IMR-90 (cell line): ENCODE measurements at regions not wholly inside any gene's neighbourhood (a gene's known extent, or its start where the extent isn't known, plus 50 kb on each side); places are given as distances from the start of the nearest gene placed in this dataset.

Source experiments
- ATAC-seq: fragments of 200-7000 bp; cut with Tn5 transposase; 2 replicates; pipeline ENCODE4 v1.9.1; 2020; ENCODE audit warnings: low read depth, mild to moderate bottlenecking, moderate library complexity
- BruUV-seq: library from RNA; stranded (reverse); fragments of 400-500 nt; replicated peaks from 2 replicates; lab custom pipeline; 2021; lab: Mats Ljungman, UMichigan
- CTCF ChIA-PET: fragments of 300-600 bp; formaldehyde crosslinking; extraction: SDS; loops from one replicate; lab custom pipeline; 2021; ENCODE audit warnings: antibody characterized with exemption; lab: Yijun Ruan, JAX
- POLR2A ChIA-PET: fragments of 300-600 bp; sonication (Branson Sonifier 250); formaldehyde crosslinking; loops from one replicate; lab custom pipeline; 2022; ENCODE audit warnings: antibody characterized with exemption; ENCODE audit not compliant: unreplicated experiment; lab: Charles Lee
- DNase-seq: peaks from one replicate; pipeline ENCODE4 v3.0.0; 2013
- H2AFZ ChIP-seq: replicated peaks from 2 replicates; pipeline ENCODE3; 2013; ENCODE audit warnings: low read length, mild to moderate bottlenecking; ENCODE audit not compliant: poor library complexity
- H2AK5ac ChIP-seq: 2 replicates; pipeline ENCODE4 v1.6.1; 2013; ENCODE audit warnings: low read depth, low read length, inconsistent platforms
- H2AK9ac ChIP-seq: replicated peaks from 2 replicates; pipeline ENCODE3; 2013; ENCODE audit warnings: mild to moderate bottlenecking, low read depth, low read length, moderate library complexity; ENCODE audit not compliant: poor library complexity
- H2BK120ac ChIP-seq: 2 replicates; pipeline ENCODE4 v1.6.1; 2013; ENCODE audit warnings: low read depth, low read length, inconsistent platforms
- H2BK15ac ChIP-seq: 3 replicates; pipeline ENCODE4 v1.6.1; 2013; ENCODE audit warnings: low read depth, low read length, inconsistent platforms
- H2BK20ac ChIP-seq: 2 replicates; pipeline ENCODE4 v1.6.1; 2013; ENCODE audit warnings: low read depth, mild to moderate bottlenecking, inconsistent platforms, low read length, moderate library complexity
- H2BK5ac ChIP-seq: 2 replicates; pipeline ENCODE4 v1.6.1; 2013; ENCODE audit warnings: mild to moderate bottlenecking, low read depth, low read length, inconsistent platforms; ENCODE audit not compliant: poor library complexity, severe bottlenecking
- H3K14ac ChIP-seq: replicated peaks from 2 replicates; pipeline ENCODE4 v1.6.1; 2013; ENCODE audit warnings: low read depth, low read length, inconsistent platforms
- H3K18ac ChIP-seq: 2 replicates; pipeline ENCODE4 v1.6.1; 2013; ENCODE audit warnings: low read depth, low read length, control low read depth
- H3K23ac ChIP-seq: 2 replicates; pipeline ENCODE4 v1.6.1; 2013; ENCODE audit warnings: low read depth, low read length, inconsistent platforms
- H3K27ac ChIP-seq: 2 replicates; pipeline ENCODE4 v1.5.1; 2013; ENCODE audit warnings: mild to moderate bottlenecking, control low read depth, low read length; ENCODE audit not compliant: insufficient read depth
- H3K27me3 ChIP-seq: 2 replicates; pipeline ENCODE4 v1.6.1; 2013; ENCODE audit warnings: low read length; ENCODE audit not compliant: control insufficient read depth, insufficient read depth
- H3K36me3 ChIP-seq: 2 replicates; pipeline ENCODE4 v1.6.1; 2013; ENCODE audit warnings: low read length, mixed read lengths; ENCODE audit not compliant: control insufficient read depth, insufficient read depth
- H3K4ac ChIP-seq: 2 replicates; pipeline ENCODE4 v1.6.1; 2013; ENCODE audit warnings: low read depth, low read length, inconsistent platforms
- H3K4me1 ChIP-seq: 2 replicates; pipeline ENCODE4 v1.6.1; 2013; ENCODE audit warnings: low read length, mixed read lengths; ENCODE audit not compliant: control insufficient read depth, insufficient read depth
- H3K4me2 ChIP-seq: 2 replicates; pipeline ENCODE4 v1.6.1; 2013; ENCODE audit warnings: low read depth, mild to moderate bottlenecking, control low read depth, low read length, moderate library complexity
- H3K4me3 ChIP-seq: 2 replicates; pipeline ENCODE4 v1.5.1; 2013; ENCODE audit warnings: low read depth, mild to moderate bottlenecking, control low read depth, low read length, moderate library complexity; ENCODE audit not compliant: insufficient read depth
- H3K56ac ChIP-seq: 2 replicates; pipeline ENCODE4 v1.6.1; 2013; ENCODE audit warnings: low read length, inconsistent platforms; ENCODE audit not compliant: insufficient read depth; ENCODE audit errors: extremely low read depth
- H3K79me1 ChIP-seq, 2 experiments: 2 replicates each; pipeline ENCODE4 v1.6.1; 2013; ENCODE audit warnings: low read length in 2 of 2, inconsistent platforms in 1 of 2, low read depth in 1 of 2
- H3K9ac ChIP-seq: 2 replicates; pipeline ENCODE4 v1.6.1; 2013; ENCODE audit warnings: low read depth, low read length, control low read depth
- H3K9me1 ChIP-seq: 2 replicates; pipeline ENCODE4 v1.6.1; 2013; ENCODE audit warnings: low read length, inconsistent platforms; ENCODE audit not compliant: insufficient read depth
- H3K9me3 ChIP-seq: 2 replicates; pipeline ENCODE4 v1.6.1; 2013; ENCODE audit warnings: low read length; ENCODE audit not compliant: control insufficient read depth, insufficient read depth
- H4K20me1 ChIP-seq: 2 replicates; pipeline ENCODE4 v1.6.1; 2013; ENCODE audit warnings: low read length, inconsistent platforms; ENCODE audit not compliant: insufficient read depth
- H4K5ac ChIP-seq: 2 replicates; pipeline ENCODE4 v1.6.1; 2013; ENCODE audit warnings: mild to moderate bottlenecking, low read depth, low read length, control low read depth
- H4K8ac ChIP-seq, 2 experiments: 2 replicates each; pipeline ENCODE4 v1.6.1; 2013; ENCODE audit warnings: low read depth in 2 of 2, low read length in 2 of 2, control low read depth in 1 of 2, inconsistent platforms in 1 of 2
- H4K91ac ChIP-seq: 2 replicates; pipeline ENCODE4 v1.6.1; 2013; ENCODE audit warnings: low read depth, low read length, inconsistent platforms; ENCODE audit not compliant: insufficient read depth
- ELK1 ChIP-seq: fragments of 150-350 bp; IDR thresholded peaks from 2 replicates; pipeline ENCODE4 v1.6.1; 2016; ENCODE audit warnings: low read depth, mild to moderate bottlenecking, low read length, moderate library complexity, borderline replicate concordance
- MAFK ChIP-seq: IDR thresholded peaks from 2 replicates; pipeline ENCODE4 v1.6.1; 2012; ENCODE audit warnings: low read depth, low read length, improper control_type of control experiment
- NFE2L2 ChIP-seq: fragments of 150-350 bp; IDR thresholded peaks from 2 replicates; pipeline ENCODE4 v1.6.1; 2016; ENCODE audit warnings: low read depth, mild to moderate bottlenecking, low read length
- POLR2A ChIP-seq: IDR thresholded peaks from 2 replicates; pipeline ENCODE4 v1.6.1; 2012; ENCODE audit warnings: mild to moderate bottlenecking, low read depth, low read length
- RFX5 ChIP-seq: IDR thresholded peaks from 2 replicates; pipeline ENCODE4 v1.8.0; 2012; ENCODE audit warnings: low read depth, mild to moderate bottlenecking, low read length, moderate library complexity
- SMC3 ChIP-seq: fragments of 150-350 bp; IDR thresholded peaks from 2 replicates; pipeline ENCODE4 v1.6.1; 2016; ENCODE audit warnings: low read depth, mild to moderate bottlenecking, antibody characterized with exemption, low read length, moderate library complexity
- WGBS, 2 experiments: methylation state at CpG; one replicate each; pipeline versions ENCODE4 v1.1.5 to v1.1.7; 2013; ENCODE audit warnings: missing lambda C conversion rate in 2 of 2; ENCODE audit not compliant: insufficient read length in 1 of 2; ENCODE audit errors: extremely low coverage in 2 of 2; 5-methylcytosine and 5-hydroxymethylcytosine counted together
- dilution Hi-C: fragments of 300-500 bp; cut with HindIII; formaldehyde crosslinking; loops from one replicate; pipeline ENCODE4 v1.14.3; 2018; ENCODE audit warnings: low sequenced_read_pairs; ENCODE audit not compliant: unreplicated experiment
- in situ Hi-C: fragments of 300-500 bp; cut with MboI; formaldehyde crosslinking; loops from 3 replicates; pipeline ENCODE4 v1.14.3; 2019; ENCODE audit warnings: low sequenced_read_pairs, inconsistent platforms, mixed read lengths
- intact Hi-C: fragments of 100-400 bp; cut with micrococcal nuclease; formaldehyde crosslinking; loops from 2 replicates; pipeline ENCODE4 v1.10.0; 2022

GRCh38 chr3:5580826-5581225, 393.3 kb downstream of the EDEM1 start:
- H3K4me1 ChIP-seq: no peaks in the 10 kb centered on the region
- H3K14ac ChIP-seq: no peak overlapping the region
- H3K4me3 ChIP-seq: no peak overlapping the region
- H2BK5ac ChIP-seq: no peak overlapping the region
- no peak for ATAC-seq
- no TSS peak for BruUV-seq
- H4K20me1 ChIP-seq: no peaks in the 10 kb centered on the region
- H3K9me3 ChIP-seq: peaks cover 21% of the 10 kb centered on the region
- no peak overlapping the region for H3K27ac ChIP-seq
- H3K23ac ChIP-seq: no peak overlapping the region
- in situ Hi-C loops: no loop called here
- H3K79me1 ChIP-seq: no peaks in the 10 kb centered on the region
- ChIA-PET CTCF (no interaction called here), POLR2A (no interaction called here)
- no peak overlapping the region for H4K5ac ChIP-seq
- no peak overlapping the region for H2AFZ ChIP-seq
- no peak overlapping the region for H2AK5ac ChIP-seq
- no peak overlapping the region for H2AK9ac ChIP-seq
- no peak overlapping the region for H2BK20ac ChIP-seq
- H3K18ac ChIP-seq: no peak overlapping the region
- no peak for TF ChIP-seq NFE2L2
- no peak for TF ChIP-seq MAFK
- no peak for TF ChIP-seq RFX5
- no peak for TF ChIP-seq SMC3
- no peak for TF ChIP-seq ELK1
- TF ChIP-seq POLR2A: no peak
- H3K56ac ChIP-seq: no peak overlapping the region
- no peak overlapping the region for H3K9ac ChIP-seq
- WGBS, 2 experiments: no CpG with 5 or more reads among the region's 2 CpGs
- H4K8ac ChIP-seq: no peak overlapping the region
- H3K9me1 ChIP-seq: no peaks in the 10 kb centered on the region
- no peaks in the 10 kb centered on the region for H3K36me3 ChIP-seq
- no peak overlapping the region for H2BK15ac ChIP-seq
- dilution Hi-C loops: no loop called here
- intact Hi-C loops: no loop called here
- H4K91ac ChIP-seq: no peak overlapping the region
- H3K27me3 ChIP-seq: no peaks in the 10 kb centered on the region
- DNase-seq: no peak
- H3K4ac ChIP-seq: no peak overlapping the region
- H3K4me2 ChIP-seq: no peak overlapping the region
- no peak overlapping the region for H2BK120ac ChIP-seq
